Stimulated activated CD8-positive, alpha-beta memory T cell treated with anti-CD3 and anti-CD28 coated beads, Interleukin-7, amount 100 ng/mL, for 48 hours (primary cell): ENCODE measurements at regions not wholly inside any gene's neighbourhood (a gene's known extent, or its start where the extent isn't known, plus 50 kb on each side); places are given as distances from the start of the nearest gene placed in this dataset.
"Not testable (repeated sequence)": the region's sequence is repeated elsewhere in the genome, so short reads cannot be mapped to it uniquely, and the experiment has no call there.

Source experiments
- DNase-seq, 2 donors: peaks; one replicate each; pipeline ENCODE4 v3.0.0-alpha.2; 2020; ENCODE audit warnings: low read depth in 1 of 2; ENCODE audit errors: extremely low read depth in 1 of 2

DNA sequence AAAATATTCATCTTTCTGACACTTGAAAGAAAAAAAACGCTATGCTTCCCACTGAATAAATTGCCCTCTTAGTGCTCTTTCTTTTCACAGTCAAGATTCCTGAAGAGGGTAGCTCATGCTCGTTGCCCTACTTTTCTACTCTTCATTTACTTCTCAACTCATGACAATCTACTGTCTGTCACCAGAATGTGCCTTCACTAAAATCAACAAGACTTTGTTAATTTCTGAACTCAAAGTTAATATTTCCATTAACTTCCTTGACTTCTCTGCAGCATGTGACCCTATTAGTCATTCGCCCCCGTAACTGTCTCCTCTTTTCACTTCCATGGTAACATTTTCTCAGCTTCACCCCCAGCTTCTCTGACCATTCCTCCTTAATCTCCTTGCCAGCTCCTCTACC, 98.9 kb upstream of the MAPRE2 start:
- no peak for DNase-seq

GRCh38 chr18:34942975-34943374, 98.2 kb upstream of the MAPRE2 start:
- DNase-seq = no peak

DNA sequence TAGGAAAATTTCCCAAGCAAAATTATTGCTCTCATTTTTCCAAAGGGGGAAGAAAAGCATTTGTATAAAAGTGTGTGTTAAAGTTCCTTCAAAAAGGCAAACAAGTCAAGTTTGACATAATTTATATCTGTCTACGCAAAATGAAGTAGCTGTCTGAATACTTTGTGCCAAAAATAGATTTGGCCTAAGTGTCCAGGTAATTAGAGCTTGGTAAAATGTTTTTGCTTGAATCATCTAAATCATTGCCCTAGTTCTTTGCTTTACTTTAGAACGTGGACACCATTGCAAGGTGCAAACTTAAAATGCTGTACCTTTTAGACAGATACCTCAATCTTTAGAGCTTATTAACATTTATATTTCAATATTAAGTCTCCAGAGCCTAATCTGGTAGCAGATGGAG, 97.6 kb upstream of the MAPRE2 start:
- no peak for DNase-seq

DNA sequence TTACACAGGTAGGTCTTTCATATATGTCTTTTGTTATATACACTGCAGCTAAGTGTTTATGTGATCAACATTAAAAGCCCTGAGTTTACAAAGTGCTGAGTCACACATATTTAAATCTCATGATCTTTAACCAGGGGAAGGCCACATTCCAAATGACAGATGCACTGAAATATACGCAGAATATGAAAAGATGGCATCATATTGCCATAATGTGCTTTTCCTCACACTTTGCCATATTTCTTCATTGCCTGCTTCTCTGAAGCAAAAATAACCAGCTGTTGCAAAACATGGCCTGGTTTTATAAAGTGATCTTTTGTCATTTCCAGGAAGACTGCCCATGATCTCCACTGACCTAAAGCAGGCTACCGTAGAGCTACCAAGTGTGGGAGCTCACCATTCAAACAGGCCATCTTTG, 93.5 kb upstream of the MAPRE2 start:
- no peak for DNase-seq

- DNase-seq = no peak
Observed at GRCh38 chr18:34951625-34952379, 89.4 kb upstream of the MAPRE2 start.

DNA sequence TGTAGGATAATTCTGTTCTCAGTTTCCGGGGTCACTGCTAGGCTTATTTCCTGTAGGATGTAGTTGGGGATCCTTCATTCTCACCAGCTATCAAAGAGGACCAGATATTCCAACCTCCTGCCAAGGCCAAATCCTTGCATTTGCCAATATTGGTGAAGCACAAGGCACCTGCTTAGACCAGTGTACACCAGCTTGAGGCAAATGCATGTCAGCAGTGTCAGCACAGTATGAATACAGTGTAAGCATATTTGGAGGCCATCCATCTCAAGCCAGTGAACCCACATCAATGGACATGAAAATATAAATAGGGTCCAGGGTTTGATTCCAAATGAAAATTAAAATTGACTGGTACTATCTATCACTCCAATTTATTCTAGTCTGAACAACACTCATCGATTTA, 88.0 kb upstream of the MAPRE2 start:
- DNase-seq = no peak

- not testable (repeated sequence) for DNase-seq
Observed at GRCh38 chr18:34955494-34955893, 85.7 kb upstream of the MAPRE2 start.

DNA sequence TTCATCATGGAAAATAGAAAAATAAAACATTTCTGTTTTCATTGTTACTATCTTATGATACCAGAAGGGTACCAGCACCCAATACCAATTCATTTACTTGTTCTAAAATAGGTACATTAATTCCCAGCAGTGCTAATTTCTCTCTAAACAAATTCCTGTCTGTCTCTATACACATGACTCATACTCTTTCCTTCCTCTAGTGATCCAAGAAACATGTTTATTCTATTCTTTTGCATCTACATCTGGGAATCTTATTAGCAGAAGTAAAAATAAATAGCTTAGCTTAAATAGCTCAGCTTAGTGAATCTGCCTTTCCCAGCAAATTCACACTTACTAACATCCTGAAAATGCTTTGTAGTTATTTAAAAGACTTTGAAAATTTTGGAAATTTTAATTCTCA, 84.5 kb upstream of the MAPRE2 start:
- no peak for DNase-seq

- DNase-seq = no peak
Observed at GRCh38 chr18:34957119-34957863, 83.9 kb upstream of the MAPRE2 start.

DNA sequence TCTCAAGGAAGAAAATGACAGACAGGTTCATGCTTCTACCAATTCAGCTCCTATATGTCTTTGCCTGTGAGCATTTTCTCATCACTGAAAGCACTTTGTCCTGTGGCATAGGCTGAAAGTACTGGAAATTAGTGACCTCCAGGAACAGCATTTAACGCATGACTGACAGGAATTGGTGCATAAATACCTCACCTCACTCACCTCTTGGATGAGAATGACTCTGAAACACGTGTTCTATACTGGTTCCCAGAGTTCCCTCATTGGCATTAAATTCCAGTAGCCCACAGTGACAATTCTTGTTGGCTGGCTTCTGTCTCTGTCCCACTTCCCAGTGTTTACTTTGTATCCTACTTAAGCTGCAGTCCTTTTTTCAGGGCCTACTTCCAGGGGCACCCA, 83.4 kb upstream of the MAPRE2 start:
- DNase-seq = no peak

- no peak for DNase-seq
Observed at GRCh38 chr18:34959211-34959829, 81.9 kb upstream of the MAPRE2 start.

- DNase-seq = no peak
Observed at GRCh38 chr18:34959989-34960388, 81.2 kb upstream of the MAPRE2 start.

DNA sequence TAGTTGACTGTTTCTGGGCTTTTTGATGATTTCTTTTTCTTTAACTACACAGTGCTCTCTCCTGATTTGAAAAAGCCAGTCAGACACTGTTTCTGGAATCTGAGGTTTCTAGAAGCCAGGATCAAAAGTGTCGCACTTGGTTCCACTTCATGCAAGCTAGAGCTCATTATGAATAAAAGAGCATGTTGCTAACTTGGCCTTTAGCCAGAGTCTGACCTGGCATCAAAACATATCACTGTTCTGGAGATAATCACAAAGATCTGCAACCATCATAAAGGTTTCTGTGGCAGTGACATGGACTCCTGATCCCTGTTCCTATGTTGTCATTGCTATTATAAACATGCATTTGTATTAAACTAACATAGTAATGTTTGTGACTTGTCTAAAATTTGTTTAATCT, 76.1 kb upstream of the MAPRE2 start:
- DNase-seq = no peak

DNA sequence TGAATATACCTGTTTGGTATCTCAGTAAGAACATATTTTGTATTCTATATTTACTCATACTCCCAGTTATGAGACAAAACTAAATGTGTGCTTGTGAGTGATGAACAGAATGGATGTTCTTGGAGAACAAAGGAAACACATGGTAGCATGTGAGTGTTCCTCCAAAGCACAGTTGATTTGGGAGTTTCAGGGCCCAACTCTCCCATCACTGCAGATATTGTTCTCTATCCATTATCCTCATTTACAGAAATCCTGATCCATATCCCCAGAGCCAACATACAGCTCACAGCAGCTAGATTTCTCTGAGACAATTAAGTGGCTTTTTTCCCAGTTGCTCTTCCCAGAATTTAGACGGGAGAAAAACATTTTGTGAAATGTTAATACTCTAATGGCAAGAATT, 75.6 kb upstream of the MAPRE2 start:
- DNase-seq = no peak

DNA sequence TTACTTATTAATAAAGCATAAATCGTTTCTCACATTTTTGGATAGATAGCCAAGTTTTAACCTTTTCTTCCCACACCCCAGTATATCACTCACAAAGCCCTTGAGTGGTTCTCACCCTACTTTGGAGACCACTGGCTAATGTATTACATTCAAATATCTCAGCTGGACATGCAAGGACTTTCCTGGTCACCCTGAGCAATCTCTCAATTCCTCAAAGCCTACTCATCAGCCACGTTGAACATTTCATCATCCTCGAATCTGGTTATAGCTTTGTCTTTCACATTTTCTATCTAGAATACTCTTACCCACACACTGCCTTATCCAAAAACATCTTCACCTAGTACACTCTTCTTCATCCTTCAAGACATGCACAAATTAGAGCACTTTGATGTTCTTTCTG, 71.1 kb upstream of the MAPRE2 start:
- no peak for DNase-seq

DNA sequence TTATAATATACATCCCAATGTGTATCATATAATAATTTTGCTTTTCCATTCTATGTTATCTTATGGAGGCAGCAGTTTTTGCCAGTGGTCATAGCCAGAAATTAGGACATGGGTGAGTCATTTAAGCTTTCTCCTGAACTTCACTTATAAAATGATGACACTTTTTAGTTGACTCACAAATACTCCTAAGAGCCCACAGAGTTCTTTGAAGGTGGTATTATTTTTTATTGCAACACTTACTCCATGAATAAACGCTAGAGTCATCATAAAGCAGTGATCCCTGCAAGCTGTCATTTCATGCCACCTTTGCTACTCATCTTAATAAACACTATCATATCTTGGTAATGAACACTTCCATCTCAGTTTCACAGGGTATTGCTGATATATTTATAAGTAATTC, 69.9 kb upstream of the MAPRE2 start:
- no peak for DNase-seq

GRCh38 chr18:34972765-34973414, 68.3 kb upstream of the MAPRE2 start:
- DNase-seq = no peak

- DNase-seq = no peak
Observed at GRCh38 chr18:34976123-34976522, 65.1 kb upstream of the MAPRE2 start.

DNA sequence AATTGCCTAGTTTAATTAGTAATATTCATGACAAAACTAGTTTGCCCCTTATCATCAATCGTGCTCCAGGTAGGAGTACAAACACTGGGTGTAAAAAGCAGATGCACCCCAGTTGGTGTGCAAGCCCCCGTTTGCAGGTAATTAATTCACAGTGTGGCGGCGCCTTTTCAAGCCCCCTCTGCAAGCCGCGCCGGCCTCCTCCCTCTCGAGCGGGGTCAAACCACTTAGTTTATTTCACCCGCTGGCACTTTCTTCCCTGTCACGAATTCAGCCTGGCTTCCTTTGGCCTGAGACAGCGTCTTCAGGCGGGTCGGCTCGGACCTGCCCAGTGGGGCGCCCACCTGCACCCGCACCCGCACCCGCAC, 64.7 kb upstream of the MAPRE2 start:
- no peak for DNase-seq

DNA sequence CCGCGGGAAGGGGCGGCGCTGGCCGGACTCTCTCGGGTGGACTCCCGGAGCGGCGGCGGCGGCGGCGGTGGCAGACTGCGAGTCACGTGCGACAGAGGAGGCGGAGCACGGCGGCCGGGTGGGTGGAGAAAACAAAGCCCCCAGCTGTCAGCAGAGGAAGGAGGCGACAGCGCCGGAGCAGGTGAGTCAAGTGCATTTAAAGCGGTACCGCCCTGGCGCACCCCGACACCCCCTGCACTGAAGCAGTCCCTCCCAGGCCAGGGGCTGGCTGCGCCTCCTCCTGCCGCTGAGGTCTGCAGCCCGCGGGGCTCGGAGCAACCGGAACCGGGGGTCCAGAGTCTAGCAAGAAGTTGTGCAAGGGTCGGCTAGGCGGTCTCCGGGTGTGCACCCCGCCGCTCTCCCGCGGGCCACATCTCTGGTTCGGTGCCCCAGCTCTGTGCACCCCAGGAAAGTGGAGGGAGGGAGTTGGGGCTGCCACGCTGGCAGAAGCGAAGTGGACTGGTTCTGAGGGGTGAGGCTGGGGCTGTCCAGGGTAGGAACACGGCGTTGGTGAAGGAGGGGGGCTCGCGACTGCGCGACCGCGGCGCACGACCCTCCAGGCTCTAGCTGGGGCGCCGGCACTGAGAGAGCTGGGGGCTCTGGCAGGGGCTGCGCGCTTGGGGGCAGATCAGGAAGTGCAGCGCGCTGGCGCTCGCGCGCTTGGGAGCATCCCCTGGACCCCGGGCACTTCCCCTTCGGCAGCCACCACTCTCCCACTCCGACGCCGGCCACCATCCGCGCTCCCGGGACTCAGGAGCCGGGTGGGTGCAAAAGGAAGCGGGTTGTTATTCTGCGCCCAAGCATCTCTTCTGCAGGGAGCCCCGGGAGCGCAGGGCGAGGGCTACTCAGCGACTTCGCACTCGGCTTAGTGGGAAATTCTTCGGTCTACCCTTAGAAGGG, 64.0 kb upstream of the MAPRE2 start:
- DNase-seq = peak; percentile 60 to 65
